HG03196 (cell line): ENCODE measurements at regions not wholly inside any gene's neighbourhood (a gene's known extent, or its start where the extent isn't known, plus 50 kb on each side); places are given as distances from the start of the nearest gene placed in this dataset.

Experiments used
- ATAC-seq: cut with Tn5 transposase; IDR thresholded peaks from one replicate; pipeline ENCODE4 v1.9.1; 2021; ENCODE audit not compliant: unreplicated experiment

- ATAC-seq, result no peak
Observed at GRCh38 chr9:118276784-118277183, 572.6 kb downstream of the TLR4 start.

GRCh38 chr9:118281772-118282171, 577.6 kb downstream of the TLR4 start:
- ATAC-seq, result no peak

GRCh38 chr9:118283488-118283887, 579.3 kb downstream of the TLR4 start:
- ATAC-seq, result no peak

- no peak for ATAC-seq
Observed at GRCh38 chr9:118290116-118290515, 585.9 kb downstream of the TLR4 start.

GRCh38 chr9:118295413-118295812, 591.2 kb downstream of the TLR4 start:
- no peak for ATAC-seq

GRCh38 chr9:118302721-118303120, 598.5 kb downstream of the TLR4 start:
- no peak for ATAC-seq

- ATAC-seq, result no peak
Observed at GRCh38 chr9:118303216-118303615, 599.0 kb downstream of the TLR4 start.

GRCh38 chr9:118305331-118305730, 601.1 kb downstream of the TLR4 start:
- no peak for ATAC-seq

GRCh38 chr9:118306801-118307200, 602.6 kb downstream of the TLR4 start:
- ATAC-seq, result no peak

- no peak for ATAC-seq
Observed at GRCh38 chr9:118313965-118314364, 609.8 kb downstream of the TLR4 start.

GRCh38 chr9:118316831-118317343, 612.7 kb downstream of the TLR4 start:
- no peak for ATAC-seq

GRCh38 chr9:118318770-118319431, 614.7 kb downstream of the TLR4 start:
- ATAC-seq, result no peak

GRCh38 chr9:118321788-118322187, 617.6 kb downstream of the TLR4 start:
- no peak for ATAC-seq

GRCh38 chr9:118324706-118325105, 620.5 kb downstream of the TLR4 start:
- no peak for ATAC-seq

GRCh38 chr9:118325757-118326156, 621.6 kb downstream of the TLR4 start:
- no peak for ATAC-seq

- ATAC-seq, result no peak
Observed at GRCh38 chr9:118326326-118326725, 622.1 kb downstream of the TLR4 start.

- no peak for ATAC-seq
Observed at GRCh38 chr9:118330191-118330986, 626.2 kb downstream of the TLR4 start.

- no peak for ATAC-seq
Observed at GRCh38 chr9:118331622-118332045, 627.4 kb downstream of the TLR4 start.

- no peak for ATAC-seq
Observed at GRCh38 chr9:118336250-118336942, 632.2 kb downstream of the TLR4 start.

GRCh38 chr9:118336943-118337330, 632.7 kb downstream of the TLR4 start:
- ATAC-seq, result no peak

GRCh38 chr9:118360036-118360435, 655.8 kb downstream of the TLR4 start:
- no peak for ATAC-seq

GRCh38 chr9:118362123-118362522, 657.9 kb downstream of the TLR4 start:
- no peak for ATAC-seq
